Left lung (tissue), 4 donors: ENCODE measurements at regions not wholly inside any gene's neighbourhood (a gene's known extent, or its start where the extent isn't known, plus 50 kb on each side); places are given as distances from the start of the nearest gene placed in this dataset.

Experiments used
- ATAC-seq: fragments of 200-7000 bp; cut with Tn5 transposase; one replicate; pipeline ENCODE4 v1.9.1; 2020; ENCODE audit warnings: moderate library complexity
- DNase-seq, 4 donors: peaks; one replicate each; pipeline ENCODE4 v3.0.0-alpha.2; 2013 to 2020
- H3K27ac ChIP-seq, 2 donors: fragments of 200-600 bp; sonication (generic) in 1 of 2; one replicate each; pipeline versions ENCODE4 v1.5.0 to v1.8.0; 2020 to 2021
- H3K27me3 ChIP-seq, 2 donors: fragments of 200-600 bp; sonication (generic) in 1 of 2; one replicate each; pipeline versions ENCODE4 v1.5.0 to v1.8.0; 2020 to 2021
- H3K36me3 ChIP-seq, 2 donors: fragments of 200-600 bp; sonication (generic) in 1 of 2; one replicate each; pipeline versions ENCODE4 v1.5.0 to v1.8.0; 2020 to 2021
- H3K4me1 ChIP-seq, 2 donors: fragments of 200-600 bp; one replicate each; pipeline ENCODE4 v1.8.0; 2021
- H3K4me3 ChIP-seq, 2 donors: fragments of 200-600 bp; sonication (generic) in 1 of 2; one replicate each; pipeline versions ENCODE4 v1.5.0 to v1.8.0; 2020 to 2021; ENCODE audit warnings: mild to moderate bottlenecking in 1 of 2
- H3K9me3 ChIP-seq, 2 donors: fragments of 200-600 bp; sonication (generic) in 1 of 2; one replicate each; pipeline versions ENCODE4 v1.5.0 to v1.8.0; 2020 to 2021
- intact Hi-C, 2 donors: fragments of 100-400 bp; cut with DNase I; formaldehyde crosslinking; loops; one replicate each; pipeline versions ENCODE4 v1.11.2 to v1.14.2; 2022
- TF ChIP-seq, protein P1 (sequence below), 2 donors: fragments of 200-600 bp; sonication (generic) in 1 of 2; IDR thresholded peaks; one replicate each; pipeline versions ENCODE4 v1.5.0 to v1.8.0; 2021; ENCODE audit warnings: antibody characterized with exemption in 2 of 2
- donor health status: DM: no; HTN: yes; CAD: no.
- donor health status: DM: no; HTN: no; CAD: no.

DNA sequence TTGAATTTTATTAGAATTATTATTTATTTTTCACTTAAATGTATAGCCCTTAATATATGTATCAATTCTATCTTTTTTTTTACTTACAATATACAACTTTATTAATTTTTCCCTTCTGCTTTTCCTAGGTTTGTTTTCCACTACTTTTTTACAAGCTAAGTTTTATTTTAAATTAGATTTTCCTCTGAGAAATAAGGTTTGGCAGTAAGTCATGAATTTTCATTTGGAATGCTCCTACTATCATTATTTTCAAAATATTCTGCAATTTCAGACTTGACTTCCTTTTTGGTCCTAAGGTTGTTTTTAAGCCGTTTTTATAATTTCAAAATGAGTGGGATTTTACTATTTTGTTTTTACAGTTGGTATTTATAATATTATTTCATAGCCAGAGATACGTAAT, 222.8 kb upstream of the PIEZO2 start:
- no peaks in the 10 kb centered on the region for H3K27me3 ChIP-seq
- H3K4me1 ChIP-seq: no peaks in the 10 kb centered on the region
- ATAC-seq (no peak), DNase-seq (no peak)
- TF ChIP-seq, protein P1, sequence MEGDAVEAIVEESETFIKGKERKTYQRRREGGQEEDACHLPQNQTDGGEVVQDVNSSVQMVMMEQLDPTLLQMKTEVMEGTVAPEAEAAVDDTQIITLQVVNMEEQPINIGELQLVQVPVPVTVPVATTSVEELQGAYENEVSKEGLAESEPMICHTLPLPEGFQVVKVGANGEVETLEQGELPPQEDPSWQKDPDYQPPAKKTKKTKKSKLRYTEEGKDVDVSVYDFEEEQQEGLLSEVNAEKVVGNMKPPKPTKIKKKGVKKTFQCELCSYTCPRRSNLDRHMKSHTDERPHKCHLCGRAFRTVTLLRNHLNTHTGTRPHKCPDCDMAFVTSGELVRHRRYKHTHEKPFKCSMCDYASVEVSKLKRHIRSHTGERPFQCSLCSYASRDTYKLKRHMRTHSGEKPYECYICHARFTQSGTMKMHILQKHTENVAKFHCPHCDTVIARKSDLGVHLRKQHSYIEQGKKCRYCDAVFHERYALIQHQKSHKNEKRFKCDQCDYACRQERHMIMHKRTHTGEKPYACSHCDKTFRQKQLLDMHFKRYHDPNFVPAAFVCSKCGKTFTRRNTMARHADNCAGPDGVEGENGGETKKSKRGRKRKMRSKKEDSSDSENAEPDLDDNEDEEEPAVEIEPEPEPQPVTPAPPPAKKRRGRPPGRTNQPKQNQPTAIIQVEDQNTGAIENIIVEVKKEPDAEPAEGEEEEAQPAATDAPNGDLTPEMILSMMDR (IDR thresholded peaks at IDR 0.05): no peak
- no peak overlapping the region for H3K27ac ChIP-seq
- H3K36me3 ChIP-seq: no peaks in the 10 kb centered on the region
- no peak overlapping the region for H3K4me3 ChIP-seq
- intact Hi-C loops: no loop called here
- H3K9me3 ChIP-seq: no peaks in the 10 kb centered on the region

DNA sequence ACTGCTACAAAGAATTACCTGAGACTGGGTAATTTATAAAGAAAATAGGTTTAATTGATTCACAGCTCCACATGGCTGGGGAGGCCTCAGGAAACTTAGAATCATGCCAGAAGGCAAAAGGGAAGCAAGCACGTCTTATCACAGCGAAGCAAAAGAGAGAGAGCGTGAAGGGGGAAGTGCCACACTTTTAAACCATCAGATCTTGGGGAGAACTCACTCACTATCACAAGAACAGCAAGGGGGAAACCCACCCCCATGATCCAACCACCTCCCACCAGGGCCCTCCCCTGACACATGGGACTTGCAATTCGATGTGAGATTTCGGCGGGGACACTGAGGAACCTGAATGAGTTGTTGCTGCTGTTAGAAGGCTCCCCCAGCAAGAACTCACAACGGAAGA, 220.2 kb upstream of the PIEZO2 start:
- Histone ChIP-seq H3K4me3 (no peak overlapping the region), H3K9me3 (no peaks in the 10 kb centered on the region), H3K36me3 (no peaks in the 10 kb centered on the region), H3K27ac (no peak overlapping the region), H3K27me3 (no peaks in the 10 kb centered on the region), H3K4me1 (no peaks in the 10 kb centered on the region)
- intact Hi-C loops: no loop called here
- ATAC-seq (no peak), DNase-seq (no peak)
- TF ChIP-seq, protein P1 (IDR thresholded peaks at IDR 0.05): no peak

DNA sequence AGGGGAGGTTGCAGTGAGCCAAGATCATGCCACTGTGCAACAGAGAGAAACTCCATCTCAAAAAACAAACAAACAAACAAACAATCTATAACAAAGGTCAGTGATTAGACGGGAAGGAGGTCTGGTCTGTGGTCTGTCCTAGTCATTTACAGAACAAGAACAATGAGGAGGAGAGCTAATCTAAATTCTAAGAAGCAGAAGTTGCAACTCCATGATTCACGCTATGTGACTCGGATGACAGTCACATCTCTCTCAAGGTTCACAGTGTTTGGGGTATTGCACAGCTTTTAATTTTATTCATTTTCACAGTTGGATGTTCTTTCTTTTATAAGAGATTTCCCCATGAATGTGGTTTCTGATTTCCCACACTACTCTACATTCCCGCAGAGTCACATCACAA, 218.7 kb upstream of the PIEZO2 start:
- Histone ChIP-seq H3K27ac (no peak overlapping the region), H3K9me3 (no peaks in the 10 kb centered on the region), H3K36me3 (no peaks in the 10 kb centered on the region), H3K4me1 (no peaks in the 10 kb centered on the region), H3K4me3 (no peak overlapping the region), H3K27me3 (no peaks in the 10 kb centered on the region)
- intact Hi-C loops: no loop called here
- DNase-seq: no peak
- TF ChIP-seq, protein P1 (IDR thresholded peaks at IDR 0.05): no peak
- ATAC-seq: no peak

DNA sequence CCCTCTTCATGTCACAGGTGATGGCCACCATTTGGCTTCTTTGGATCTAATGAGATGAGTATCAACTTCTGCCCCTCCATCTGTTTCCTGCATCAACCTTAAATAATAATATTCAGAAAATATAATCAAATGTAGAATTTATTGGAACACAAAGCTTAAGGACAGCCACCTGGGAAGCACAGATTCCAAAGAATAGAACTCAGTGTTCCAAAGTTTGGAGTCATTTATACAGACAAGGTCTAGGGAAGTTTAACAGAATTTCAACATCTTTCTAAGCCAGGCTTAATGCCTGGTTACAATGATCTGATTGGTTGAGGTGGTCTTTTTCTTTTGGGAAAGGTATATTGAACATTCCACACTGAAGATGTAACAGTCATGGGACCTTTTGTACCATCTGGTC, 218.0 kb upstream of the PIEZO2 start:
- DNase-seq (no peak), ATAC-seq (no peak)
- no peaks in the 10 kb centered on the region for H3K27me3 ChIP-seq
- intact Hi-C loops: no loop called here
- TF ChIP-seq, protein P1 (IDR thresholded peaks at IDR 0.05): no peak
- H3K27ac ChIP-seq: no peak overlapping the region
- H3K4me1 ChIP-seq: no peaks in the 10 kb centered on the region
- H3K4me3 ChIP-seq: no peak overlapping the region
- H3K36me3 ChIP-seq: no peaks in the 10 kb centered on the region
- H3K9me3 ChIP-seq: no peaks in the 10 kb centered on the region

DNA sequence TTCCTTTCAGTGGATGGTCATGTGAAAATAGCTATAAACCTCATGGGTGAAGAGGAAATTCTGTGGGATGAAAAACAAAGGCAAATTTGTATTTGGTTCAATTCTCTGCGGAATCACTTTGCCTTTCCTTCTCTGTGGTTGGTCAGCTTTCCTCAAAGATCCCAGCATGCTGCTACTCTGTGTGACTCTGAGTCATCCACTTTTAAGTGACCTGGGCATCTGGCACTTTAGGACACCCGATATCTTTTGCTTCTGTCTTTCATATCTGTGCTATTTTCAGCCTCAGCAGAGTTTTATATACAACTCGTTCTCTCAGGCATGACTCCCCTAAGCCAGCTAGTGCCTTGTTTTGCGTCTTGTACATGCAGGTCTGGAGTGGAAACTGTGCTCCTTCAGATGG, 217.0 kb upstream of the PIEZO2 start:
- intact Hi-C loops: no loop called here
- no peaks in the 10 kb centered on the region for H3K4me1 ChIP-seq
- H3K27me3 ChIP-seq: no peaks in the 10 kb centered on the region
- ATAC-seq (no peak), DNase-seq (no peak)
- no peak overlapping the region for H3K27ac ChIP-seq
- H3K36me3 ChIP-seq: no peaks in the 10 kb centered on the region
- no peak overlapping the region for H3K4me3 ChIP-seq
- no peaks in the 10 kb centered on the region for H3K9me3 ChIP-seq
- TF ChIP-seq, protein P1 (IDR thresholded peaks at IDR 0.05): no peak
